H9 (cell line): ENCODE measurements at regions not wholly inside any gene's neighbourhood (a gene's known extent, or its start where the extent isn't known, plus 50 kb on each side); places are given as distances from the start of the nearest gene placed in this dataset.

ENCODE experiments used
- DNase-seq: peaks from one replicate; pipeline ENCODE4 v3.0.0-alpha.2; 2017
- H2AFZ ChIP-seq: one replicate; pipeline ENCODE4 v1.6.1; 2013; ENCODE audit warnings: mild to moderate bottlenecking, low read length, control low read depth, moderate library complexity
- H2AK5ac ChIP-seq: 2 replicates; pipeline ENCODE4 v1.6.1; 2013; ENCODE audit warnings: low read length, control low read depth, mixed read lengths; ENCODE audit not compliant: insufficient read length
- H2BK120ac ChIP-seq: one replicate; pipeline ENCODE4 v1.6.1; 2013; ENCODE audit warnings: low read depth, mild to moderate bottlenecking, low read length, control low read depth, inconsistent platforms; ENCODE audit not compliant: poor library complexity, severe bottlenecking
- H2BK12ac ChIP-seq: 2 replicates; pipeline ENCODE4 v1.6.1; 2013; ENCODE audit warnings: low read length, control low read depth, mixed read lengths, low read depth; ENCODE audit not compliant: insufficient read length
- H2BK15ac ChIP-seq: 2 replicates; pipeline ENCODE4 v1.6.1; 2013; ENCODE audit warnings: low read depth, low read length, control low read depth
- H2BK20ac ChIP-seq: one replicate; pipeline ENCODE4 v1.6.1; 2013; ENCODE audit warnings: low read depth, mild to moderate bottlenecking, low read length, control low read depth, inconsistent platforms; ENCODE audit not compliant: poor library complexity, severe bottlenecking
- H2BK5ac ChIP-seq: 2 replicates; pipeline ENCODE4 v1.6.1; 2013; ENCODE audit warnings: low read length, control low read depth, mixed read lengths; ENCODE audit not compliant: insufficient read length
- H3K14ac ChIP-seq: 2 replicates; pipeline ENCODE4 v1.6.1; 2013; ENCODE audit warnings: low read length, control low read depth; ENCODE audit not compliant: insufficient read depth
- H3K18ac ChIP-seq: 2 replicates; pipeline ENCODE4 v1.6.1; 2013; ENCODE audit warnings: low read depth, mild to moderate bottlenecking, mixed read lengths, low read length, control low read depth; ENCODE audit not compliant: insufficient read length
- H3K23ac ChIP-seq: 2 replicates; pipeline ENCODE4 v1.6.1; 2013; ENCODE audit warnings: low read length, control low read depth, mixed read lengths, low read depth; ENCODE audit not compliant: insufficient read length
- H3K23me2 ChIP-seq: 2 replicates; pipeline ENCODE4 v1.6.1; 2013; ENCODE audit warnings: low read depth, mild to moderate bottlenecking, mixed read lengths, low read length, control low read depth; ENCODE audit not compliant: insufficient read length, poor library complexity, severe bottlenecking
- H3K27ac ChIP-seq: 2 replicates; pipeline ENCODE4 v1.5.1; 2013; ENCODE audit warnings: low read length, control low read depth, mixed read lengths, low read depth; ENCODE audit not compliant: insufficient read length
- H3K27me3 ChIP-seq: 2 replicates; pipeline ENCODE4 v1.6.1; 2013; ENCODE audit warnings: low read length, control low read depth, inconsistent platforms; ENCODE audit not compliant: insufficient read depth
- H3K4ac ChIP-seq: 2 replicates; pipeline ENCODE4 v1.6.1; 2013; ENCODE audit warnings: low read depth, mild to moderate bottlenecking, control low read depth, inconsistent platforms, low read length, moderate library complexity
- H3K4me1 ChIP-seq: 2 replicates; pipeline ENCODE4 v1.6.1; 2013; ENCODE audit warnings: low read length, control low read depth, inconsistent platforms; ENCODE audit not compliant: insufficient read depth
- H3K4me2 ChIP-seq: 2 replicates; pipeline ENCODE4 v1.6.1; 2013; ENCODE audit warnings: low read length, control low read depth, mixed read lengths; ENCODE audit not compliant: insufficient read length, insufficient read depth
- H3K56ac ChIP-seq: 2 replicates; pipeline ENCODE4 v1.6.1; 2013; ENCODE audit warnings: low read depth, mild to moderate bottlenecking, mixed read lengths, low read length, control low read depth; ENCODE audit not compliant: insufficient read length
- H3K79me1 ChIP-seq: 2 replicates; pipeline ENCODE4 v1.6.1; 2013; ENCODE audit warnings: low read depth, mild to moderate bottlenecking, moderate library complexity, low read length, control low read depth, inconsistent platforms; ENCODE audit not compliant: insufficient read depth, poor library complexity, severe bottlenecking
- H3K79me2 ChIP-seq: 2 replicates; pipeline ENCODE4 v1.6.1; 2013; ENCODE audit warnings: low read length, control low read depth, inconsistent platforms; ENCODE audit not compliant: insufficient read depth
- H3K9ac ChIP-seq: 2 replicates; pipeline ENCODE4 v1.6.1; 2013; ENCODE audit warnings: low read length, control low read depth, mixed read lengths; ENCODE audit not compliant: insufficient read length; ENCODE audit errors: extremely low read depth
- H3K9me3 ChIP-seq: one replicate; pipeline ENCODE4 v1.6.1; 2013; ENCODE audit warnings: low read depth, low read length, inconsistent platforms; ENCODE audit not compliant: control insufficient read depth
- H3T11ph ChIP-seq: one replicate; pipeline ENCODE4 v1.6.1; 2013; ENCODE audit warnings: mild to moderate bottlenecking, low read length, control low read depth, inconsistent platforms
- H4K20me1 ChIP-seq: one replicate; pipeline ENCODE4 v1.6.1; 2013; ENCODE audit not compliant: control insufficient read depth, insufficient read length, insufficient read depth
- H4K5ac ChIP-seq: 2 replicates; pipeline ENCODE4 v1.6.1; 2013; ENCODE audit warnings: low read depth, mild to moderate bottlenecking, mixed read lengths, low read length, control low read depth; ENCODE audit not compliant: insufficient read length
- H4K8ac ChIP-seq: replicated peaks from 2 replicates; pipeline ENCODE4 v1.6.1; 2013; ENCODE audit warnings: low read length, control low read depth, mixed read lengths, low read depth; ENCODE audit not compliant: insufficient read length
- H4K91ac ChIP-seq: 2 replicates; pipeline ENCODE4 v1.6.1; 2013; ENCODE audit warnings: low read depth, mild to moderate bottlenecking, moderate library complexity, mixed read lengths, low read length, control low read depth; ENCODE audit not compliant: insufficient read length
- H3K27ac Mint-ChIP-seq, 3 experiments: 2 replicates in 2 of 3; 3 replicates in 1 of 3; pipeline ENCODE4 v1.8.0; 2020 to 2021; ENCODE audit warnings: mixed read lengths in 3 of 3, mild to moderate bottlenecking in 1 of 3, moderate library complexity in 1 of 3
- H3K27me3 Mint-ChIP-seq: 2 replicates; pipeline ENCODE4 v1.8.0; 2021; ENCODE audit warnings: low read depth, mild to moderate bottlenecking, moderate library complexity, mixed read lengths
- H3K36me3 Mint-ChIP-seq, 3 experiments: 2 replicates in 2 of 3; 3 replicates in 1 of 3; pipeline ENCODE4 v1.8.0; 2020 to 2021; ENCODE audit warnings: low read depth in 3 of 3, mixed read lengths in 3 of 3; ENCODE audit not compliant: insufficient read depth in 1 of 3
- H3K4me1 Mint-ChIP-seq, 2 experiments: 2 replicates each; pipeline ENCODE4 v1.8.0; 2020; ENCODE audit warnings: mixed read lengths in 2 of 2
- H3K4me3 Mint-ChIP-seq, 2 experiments: 2 replicates in 1 of 2; 3 replicates in 1 of 2; pipeline ENCODE4 v1.8.0; 2020 to 2021; ENCODE audit warnings: mild to moderate bottlenecking in 2 of 2, mixed read lengths in 2 of 2, moderate library complexity in 1 of 2
- H3K9me3 Mint-ChIP-seq, 2 experiments: 2 replicates in 1 of 2; 3 replicates in 1 of 2; pipeline ENCODE4 v1.8.0; 2020; ENCODE audit warnings: mild to moderate bottlenecking in 2 of 2, mixed read lengths in 2 of 2, moderate library complexity in 1 of 2
- CTCF ChIP-seq: fragments of 200-600 bp; sonication (generic); conservative IDR thresholded peaks from 3 replicates; pipeline ENCODE4 v1.8.0; 2021; ENCODE audit warnings: antibody characterized with exemption, mild to moderate bottlenecking
- WGBS: extraction: QIAGEN DNeasy Blood & Tissue Kit; methylation state at CpG from one replicate; pipeline ENCODE4 v1.1.7; 2013; ENCODE audit warnings: missing lambda C conversion rate, low lambda C conversion rate, mixed read lengths; ENCODE audit not compliant: insufficient read length; ENCODE audit errors: extremely low coverage; 5-methylcytosine and 5-hydroxymethylcytosine counted together

- no peaks in the 10 kb centered on the region for H4K20me1 ChIP-seq
- H3K4me1 ChIP-seq = no peaks in the 10 kb centered on the region
- no peak overlapping the region for H3K9ac ChIP-seq
- no peak for DNase-seq
- H4K91ac ChIP-seq = no peak overlapping the region
- no peaks in the 10 kb centered on the region for H3K23me2 ChIP-seq
- no peak overlapping the region for H2BK15ac ChIP-seq
- no peak overlapping the region for H3K23ac ChIP-seq
- no peak overlapping the region for H2AFZ ChIP-seq
- H3K9me3 ChIP-seq = no peaks in the 10 kb centered on the region
- WGBS = no CpG with 5 or more reads among the region's 5 CpGs
- H2BK120ac ChIP-seq = no peak overlapping the region
- no peak overlapping the region for H3T11ph ChIP-seq
- no peak overlapping the region for H3K27ac ChIP-seq
- H3K27ac Mint-ChIP-seq = no peak overlapping the region
- no peaks in the 10 kb centered on the region for H3K27me3 ChIP-seq
- no peak overlapping the region for H3K18ac ChIP-seq
- no peaks in the 10 kb centered on the region for H3K9me3 Mint-ChIP-seq
- no peak overlapping the region for H4K8ac ChIP-seq
- no peaks in the 10 kb centered on the region; the same call in 1 of the 2 replicates for H3K27me3 Mint-ChIP-seq
- H3K14ac ChIP-seq = no peak overlapping the region
- H3K79me1 ChIP-seq = no peaks in the 10 kb centered on the region
- no peak overlapping the region for H4K5ac ChIP-seq
- H3K4me2 ChIP-seq = no peak overlapping the region
- no peak overlapping the region for H3K56ac ChIP-seq
- H2BK20ac ChIP-seq = no peak overlapping the region
- no peak overlapping the region for H2BK5ac ChIP-seq
- no peak for TF ChIP-seq CTCF
- H2AK5ac ChIP-seq = no peak overlapping the region
- no peak overlapping the region for H3K4me3 Mint-ChIP-seq
- no peaks in the 10 kb centered on the region for H3K79me2 ChIP-seq
- no peak overlapping the region for H3K4ac ChIP-seq
- no peaks in the 10 kb centered on the region for H3K36me3 Mint-ChIP-seq
- H2BK12ac ChIP-seq = no peak overlapping the region
- peaks cover 0 to 9% of the 10 kb centered on the region in 2 experiments; a peak in 2 of 4 replicates for H3K4me1 Mint-ChIP-seq
Measured at GRCh38 chr16:5361322-5361721, 263.7 kb upstream of the EEF2KMT start.
